Right hindlimb (tissue), 1 donor: ENCODE measurements at regions not wholly inside any gene's neighbourhood (a gene's known extent, or its start where the extent isn't known, plus 50 kb on each side); places are given as distances from the start of the nearest gene placed in this dataset.

Experiments
- DNase-seq: peaks from one replicate; pipeline ENCODE4 v3.0.0-alpha.2; 2018

DNA sequence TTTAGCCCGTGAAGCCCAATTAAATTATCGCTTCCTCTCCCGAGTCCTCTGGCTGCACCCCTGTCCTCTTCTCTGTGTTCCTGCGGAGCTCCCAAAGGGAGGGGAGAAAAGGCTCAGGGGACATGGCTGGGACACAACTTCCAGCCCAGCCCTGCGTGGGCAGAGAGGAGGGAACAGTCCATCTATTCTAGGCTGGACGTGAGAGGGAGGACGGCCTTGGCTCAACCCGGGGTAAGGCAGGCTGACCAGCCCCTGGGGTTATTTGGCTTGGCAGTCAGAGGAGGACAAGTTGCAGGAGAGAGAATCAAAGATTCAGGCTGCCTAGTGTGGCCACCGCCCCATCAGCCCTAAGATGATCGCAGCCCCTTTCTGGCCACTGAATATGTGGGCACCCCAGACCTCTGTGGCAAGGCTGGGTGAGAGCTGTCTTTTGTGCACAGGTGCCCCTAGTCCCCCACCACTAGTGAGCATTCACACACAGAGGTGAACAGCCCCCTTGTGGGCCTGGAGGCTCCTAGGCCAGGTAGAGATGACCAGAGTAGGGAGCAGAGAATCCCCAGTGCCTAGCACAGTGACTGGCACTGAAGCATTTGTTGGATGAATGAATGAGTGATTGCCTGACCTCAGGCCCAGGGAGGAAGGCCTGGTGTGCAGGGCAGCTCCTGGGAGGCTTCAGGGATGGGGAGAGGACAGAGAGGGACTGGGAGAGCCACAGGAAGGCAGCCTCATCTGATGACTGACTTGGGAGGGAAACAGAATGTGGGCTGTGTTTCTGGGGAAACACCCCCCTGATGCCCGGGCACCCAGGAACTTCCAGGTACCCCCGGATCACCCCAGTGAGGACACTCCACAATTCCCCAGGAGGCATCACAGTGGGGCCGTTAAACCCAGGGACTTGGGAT is 133.9 kb downstream of the C9orf50 start:
- peak; percentile 68 for DNase-seq

GRCh38 chr9:129485145-129485774 is 135.6 kb downstream of the C9orf50 start:
- DNase-seq = peak; percentile 36

DNA sequence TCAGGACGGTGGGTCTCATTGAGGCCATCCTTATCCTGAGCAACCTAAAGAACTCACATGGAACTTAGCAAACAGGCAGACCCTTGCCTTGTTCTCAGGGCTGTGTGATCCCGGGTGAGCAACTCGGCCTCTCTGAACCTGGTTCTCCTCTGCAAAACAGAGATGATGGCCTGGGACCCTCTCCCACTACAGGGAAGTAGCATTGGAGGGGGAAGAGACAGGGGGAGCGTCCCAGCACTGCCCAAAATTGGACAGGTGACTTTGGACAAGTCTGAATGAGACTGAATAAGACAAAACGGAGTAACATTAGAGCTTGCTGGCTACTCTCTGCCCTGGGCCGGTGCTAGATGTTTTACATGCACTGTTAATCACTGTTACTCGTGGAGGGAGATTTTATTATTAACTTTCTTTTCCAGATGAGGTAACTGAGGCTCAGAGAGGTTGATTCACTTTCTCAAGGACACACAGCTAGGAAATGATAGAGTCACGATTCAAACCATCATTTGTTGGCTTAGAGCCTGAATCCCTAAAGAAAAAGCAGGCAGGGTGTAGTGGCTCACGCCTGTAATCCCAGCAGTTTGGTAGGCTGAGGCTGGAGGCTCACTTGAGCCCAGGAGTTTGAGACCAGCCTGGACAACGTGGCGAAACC is 136.4 kb downstream of the C9orf50 start:
- DNase-seq = peak; percentile 28

DNA sequence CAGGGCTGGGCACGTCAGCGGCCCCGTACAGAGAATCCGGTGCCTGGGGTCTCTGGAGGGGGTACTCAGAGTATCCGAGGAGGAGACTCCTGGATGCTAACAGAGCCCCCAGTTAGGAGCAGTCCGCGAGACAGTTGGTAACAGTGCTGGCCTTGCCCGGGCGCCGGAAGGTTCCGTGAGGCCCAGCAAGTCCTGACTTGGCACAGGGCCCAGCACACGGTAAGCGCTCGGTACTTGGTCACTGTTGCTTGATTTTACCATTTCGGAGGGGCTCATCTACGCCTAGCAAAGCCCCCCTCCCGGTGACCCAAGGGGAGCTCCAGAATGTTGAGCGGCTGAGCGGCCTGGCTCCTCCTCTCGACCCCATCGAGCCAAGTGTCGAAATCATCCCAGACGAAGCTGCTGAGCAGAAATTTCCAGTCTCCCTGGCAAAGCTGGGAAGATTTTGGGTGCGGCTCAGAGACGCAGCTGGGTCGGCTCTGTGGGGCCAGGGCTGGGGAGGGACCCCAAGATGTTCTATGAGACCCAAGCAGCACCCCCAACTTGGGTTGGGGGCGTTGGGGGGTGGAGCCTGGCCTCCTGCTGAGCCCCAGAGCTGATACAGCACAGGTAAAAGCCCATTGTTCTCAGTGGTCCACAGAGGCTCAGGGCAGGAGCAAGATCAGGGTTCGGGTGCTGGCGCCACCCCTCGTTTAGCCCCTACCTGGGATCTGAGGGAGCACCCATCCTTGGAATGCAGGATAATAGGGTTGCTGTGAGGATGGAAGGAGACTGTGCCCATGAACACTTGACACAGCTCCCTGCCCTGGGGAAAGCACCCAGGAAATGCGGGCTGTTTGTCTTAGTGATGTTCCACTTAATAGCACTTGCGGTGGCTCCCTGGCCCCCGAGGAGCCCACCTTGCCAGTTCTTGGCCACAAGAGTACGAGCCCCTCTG is 137.2 kb downstream of the C9orf50 start:
- DNase-seq = peak; percentile 98

DNA sequence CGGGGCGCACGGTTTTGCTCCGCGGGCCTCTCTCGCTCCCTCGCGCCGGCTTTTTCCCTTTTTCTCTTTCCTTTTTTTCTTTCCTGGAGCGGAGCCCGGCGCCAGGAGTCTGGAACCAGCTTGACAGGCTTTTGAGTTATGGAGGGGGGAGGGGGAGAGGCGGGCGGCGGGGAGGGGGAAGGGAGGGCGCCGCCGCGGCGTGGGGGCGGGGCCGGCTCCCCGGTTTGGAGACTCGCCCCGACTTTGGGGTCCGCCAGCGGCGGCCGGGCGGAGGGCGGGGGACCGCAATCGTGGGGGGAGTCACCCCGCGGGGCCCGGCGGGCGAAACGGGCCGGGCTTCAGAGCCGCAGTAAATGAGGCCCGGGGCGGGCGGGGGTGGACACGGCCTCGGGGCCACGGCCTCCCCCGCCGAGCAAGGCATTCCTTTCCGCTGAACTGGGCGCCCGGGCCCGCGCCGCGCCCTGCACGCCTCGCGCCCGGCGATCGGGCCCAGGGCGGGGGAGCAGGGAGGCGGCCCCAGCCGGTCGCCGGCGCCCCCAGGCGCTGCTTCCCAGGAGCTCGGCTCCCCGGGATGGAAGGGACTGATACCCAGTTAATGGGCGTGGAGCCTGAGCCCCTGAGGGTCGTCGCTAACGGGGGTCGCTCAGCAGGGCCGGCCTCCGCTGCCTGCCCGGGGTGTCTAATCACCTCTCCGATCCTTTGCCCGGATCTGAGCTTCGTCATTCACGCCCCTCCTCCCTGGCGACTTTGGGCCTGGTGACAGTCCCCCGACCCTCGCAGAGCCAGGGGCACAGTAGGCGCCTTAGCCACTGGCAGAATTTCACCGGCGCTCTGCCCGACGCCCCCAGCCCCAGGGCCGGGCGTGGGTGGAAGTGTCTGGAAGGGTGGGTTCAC is 138.1 kb downstream of the C9orf50 start:
- peak; percentile 91 for DNase-seq

DNA sequence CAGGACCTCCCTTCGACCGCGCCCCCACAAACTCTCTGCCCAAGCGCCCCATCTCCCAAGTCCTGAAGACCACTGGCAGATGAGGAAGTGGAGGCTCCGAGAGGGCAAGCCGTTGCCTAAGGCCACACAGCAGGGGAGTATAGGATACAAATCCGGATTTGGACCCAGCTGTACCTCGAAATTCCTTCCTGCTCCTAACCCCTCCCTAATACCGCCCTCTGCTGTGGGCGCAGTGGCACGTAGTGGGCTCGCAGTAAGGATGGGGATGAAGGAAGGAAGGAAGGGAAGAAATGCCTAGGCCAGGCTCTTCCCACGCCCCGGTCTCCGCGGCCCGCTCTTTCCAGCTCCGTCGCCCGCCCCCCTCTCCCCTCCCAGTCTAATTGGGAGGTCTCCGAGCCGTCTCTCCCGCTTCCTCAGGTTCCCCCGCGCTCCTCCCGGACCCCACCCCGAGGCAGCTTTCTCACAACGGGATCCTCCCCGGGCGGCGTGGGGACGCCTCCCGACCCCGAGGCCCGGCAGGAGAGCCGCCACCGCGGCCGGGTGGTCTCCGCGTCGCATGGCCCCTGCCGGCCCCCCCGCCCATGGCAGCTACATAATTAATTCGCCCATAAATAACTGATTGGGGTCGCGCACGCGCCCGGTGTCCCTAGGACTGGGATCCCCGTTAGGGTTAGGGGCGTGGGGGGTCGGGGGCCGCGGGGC is 138.9 kb downstream of the C9orf50 start:
- peak; percentile 81 for DNase-seq

DNA sequence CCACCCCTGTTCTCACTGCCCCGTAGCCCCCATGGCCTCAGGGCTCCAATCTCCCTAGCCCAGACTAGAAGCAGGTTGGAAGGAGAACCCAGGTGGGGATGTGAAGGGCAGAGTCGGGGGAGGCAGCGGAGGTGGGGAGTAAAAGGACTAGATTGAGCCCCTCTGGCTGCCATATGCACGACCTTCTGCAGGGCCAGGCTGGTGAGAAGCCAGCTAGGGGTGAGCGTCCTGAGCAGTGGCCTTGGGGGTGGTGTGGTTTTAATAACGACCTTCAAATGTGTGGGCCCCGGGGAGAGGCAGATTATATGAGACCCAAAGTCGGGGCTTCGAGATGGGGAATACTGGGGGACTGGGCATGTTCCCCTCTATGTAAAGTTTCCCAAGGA is 139.5 kb downstream of the C9orf50 start:
- DNase-seq = no peak

DNA sequence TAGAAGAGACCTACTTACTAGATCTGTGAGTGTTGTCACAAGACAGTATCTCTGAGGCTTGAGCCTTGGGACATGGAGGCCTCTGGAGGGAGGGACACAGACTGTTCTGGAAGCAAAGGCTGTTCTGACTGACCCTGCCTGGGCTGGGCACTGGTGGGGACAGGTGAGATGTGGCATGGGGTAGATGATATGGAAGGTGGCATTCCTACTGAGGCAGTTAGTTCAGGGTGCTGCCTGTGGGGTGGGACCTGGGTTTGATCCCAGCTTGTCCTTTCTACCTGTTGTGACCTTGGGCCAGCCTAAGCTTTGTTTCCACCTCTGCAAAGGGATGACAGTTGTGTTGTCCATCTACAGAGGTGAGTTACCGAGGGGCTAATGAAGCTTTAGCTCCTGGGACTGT is 140.2 kb downstream of the C9orf50 start:
- peak; percentile 16 for DNase-seq

GRCh38 chr9:129480227-129480626 is 140.7 kb downstream of the C9orf50 start:
- DNase-seq = peak; percentile 35

GRCh38 chr9:129479631-129480011 is 141.3 kb downstream of the C9orf50 start:
- DNase-seq = no peak

DNA sequence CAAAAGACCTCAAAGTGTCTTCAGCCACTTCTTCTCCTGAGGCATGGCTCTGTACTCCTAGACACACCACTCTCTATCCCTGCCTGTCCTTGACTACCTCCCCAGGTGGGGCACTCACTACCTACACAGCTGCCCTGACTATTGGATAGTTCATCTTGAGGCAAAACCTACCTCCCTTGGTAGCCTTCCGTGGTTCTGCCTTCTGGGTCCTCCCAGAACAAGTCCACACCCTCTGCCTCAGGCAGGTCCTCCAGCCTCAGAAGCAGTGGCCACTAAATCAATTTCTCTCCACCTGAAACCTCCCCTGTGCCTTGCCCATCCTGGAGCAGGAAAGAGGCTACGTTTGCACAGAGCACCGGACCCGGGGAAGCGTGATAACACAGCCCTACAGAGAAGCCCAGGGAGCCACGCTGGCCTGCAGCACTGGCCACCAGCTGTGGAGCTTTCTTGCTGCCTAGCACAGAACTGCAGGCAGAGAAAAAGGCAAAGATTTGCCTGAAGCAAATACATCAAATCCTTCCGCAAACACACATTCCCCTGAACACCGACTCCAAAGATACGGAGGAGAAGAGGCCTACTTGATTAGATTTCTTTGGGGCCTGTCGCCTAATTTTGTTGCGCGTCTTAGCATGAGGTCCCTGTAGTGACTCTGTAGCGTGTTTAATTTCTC is 141.8 kb downstream of the C9orf50 start:
- no peak for DNase-seq

DNA sequence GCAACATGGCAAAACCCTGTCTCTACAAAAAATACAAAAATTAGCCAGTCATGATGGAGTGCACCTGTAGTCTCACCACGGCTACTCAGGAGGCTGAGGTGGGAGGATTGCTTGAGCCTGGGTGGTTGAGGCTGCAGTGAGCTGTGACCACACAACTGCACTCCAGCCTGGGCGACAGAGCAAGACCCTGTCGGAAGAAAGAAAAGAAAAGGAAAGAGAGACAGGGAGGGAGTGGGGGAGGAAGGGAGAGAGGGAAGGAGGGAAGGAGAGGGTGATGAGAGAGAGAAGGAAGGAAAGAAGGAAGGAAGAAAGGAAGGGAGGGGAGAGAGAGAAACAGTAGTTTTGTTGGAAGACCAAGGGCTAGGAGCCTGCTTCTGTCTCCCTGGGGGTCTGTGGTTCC is 142.4 kb downstream of the C9orf50 start:
- DNase-seq = no peak

GRCh38 chr9:129476821-129477611 is 143.9 kb downstream of the C9orf50 start:
- no peak for DNase-seq

DNA sequence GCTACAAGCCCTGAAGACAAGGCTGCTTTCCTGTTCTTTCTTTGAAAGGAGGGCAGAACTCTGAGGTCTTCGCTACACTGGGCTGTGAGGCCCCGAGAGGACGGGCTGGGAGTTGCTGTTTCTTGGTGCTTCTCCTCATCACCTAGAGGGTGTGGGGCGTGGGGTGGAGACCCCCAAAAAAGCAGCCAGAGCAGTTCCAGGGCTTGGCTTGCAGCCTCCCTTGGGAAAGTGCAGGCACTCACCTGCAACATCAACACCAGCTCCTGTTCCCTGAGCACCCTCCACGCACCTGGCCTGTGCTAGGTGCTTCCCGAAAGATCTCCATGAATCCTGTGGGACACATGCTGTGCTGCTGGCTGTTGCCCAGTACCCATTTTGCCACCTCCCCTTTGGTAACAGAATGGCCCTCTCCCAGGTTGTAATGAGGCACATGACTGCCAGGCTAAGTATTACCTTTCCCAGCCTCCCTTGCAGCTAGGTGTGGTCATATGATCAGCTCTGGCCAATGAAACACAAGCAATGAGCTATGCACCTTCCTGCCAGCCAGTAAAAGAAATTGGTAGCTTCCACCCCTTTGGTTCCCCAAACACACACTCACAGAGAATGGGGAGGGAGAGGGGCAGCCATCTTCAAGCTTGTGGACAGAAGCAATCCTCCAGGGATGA is 146.0 kb downstream of the C9orf50 start:
- no peak for DNase-seq

DNA sequence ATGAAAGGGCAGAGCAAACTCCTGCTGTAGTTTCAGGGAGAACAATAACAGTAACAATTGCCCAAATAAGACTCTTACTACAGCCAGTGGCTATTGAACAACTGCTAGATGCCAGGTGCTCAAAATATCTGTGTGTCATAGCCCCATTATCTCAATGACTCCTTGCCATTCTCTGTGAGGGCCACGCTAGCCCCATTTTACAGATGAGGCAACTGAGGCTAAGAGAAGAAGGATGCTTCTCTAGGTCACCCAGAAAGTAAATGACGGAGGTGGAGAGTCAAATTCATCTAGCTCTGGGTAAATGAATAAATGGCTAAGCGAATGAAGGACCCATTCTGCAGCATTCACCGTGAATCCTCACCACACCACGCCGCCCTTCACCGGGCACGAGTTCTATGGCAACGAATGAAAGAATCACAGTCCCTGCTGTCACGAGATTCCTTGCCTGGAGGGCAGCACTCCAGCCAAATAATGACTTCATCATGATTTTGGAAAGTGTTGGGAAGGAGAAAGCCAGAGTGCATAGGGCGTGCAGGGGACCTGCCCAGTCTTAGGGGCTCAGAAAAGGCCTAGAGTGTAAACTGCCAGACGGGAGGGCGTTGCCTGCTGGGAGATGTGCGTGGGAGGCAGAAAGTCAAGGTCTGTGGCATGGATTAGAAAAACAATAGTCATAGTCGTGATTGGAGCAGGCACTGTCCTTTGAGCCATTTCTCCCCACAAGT is 147.2 kb downstream of the C9orf50 start:
- peak; percentile 54 for DNase-seq

DNA sequence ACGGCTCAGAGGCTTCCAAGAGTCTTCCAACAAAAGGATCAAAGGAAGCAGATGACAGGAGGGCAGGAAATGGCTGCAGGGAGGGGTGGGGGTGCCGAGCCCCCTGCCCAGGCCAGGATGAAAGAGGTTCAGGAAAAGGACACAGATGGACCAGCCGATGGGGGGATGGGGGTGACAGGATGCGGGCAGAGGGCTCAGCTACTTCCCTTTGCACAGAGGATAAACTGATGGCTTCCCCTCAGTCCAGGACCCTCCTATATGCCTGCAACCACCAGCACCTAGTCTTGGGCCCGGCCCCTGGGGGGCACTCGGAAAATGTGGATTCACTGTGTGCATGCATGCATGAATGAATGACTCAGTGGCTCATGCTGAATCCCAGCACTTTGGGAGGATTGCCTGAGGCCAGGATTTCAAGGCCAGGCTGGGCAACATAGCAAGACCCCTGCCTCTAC is 148.2 kb downstream of the C9orf50 start:
- peak; percentile 39 for DNase-seq

- no peak for DNase-seq
Observed at GRCh38 chr9:129471201-129472019, 149.5 kb downstream of the C9orf50 start.
